SU-DHL-6 (cell line): ENCODE measurements at regions not wholly inside any gene's neighbourhood (a gene's known extent, or its start where the extent isn't known, plus 50 kb on each side); places are given as distances from the start of the nearest gene placed in this dataset.

Experiments
- H2AFZ ChIP-seq: fragments of 200-600 bp; sonication (generic); 2 replicates; pipeline ENCODE4 v1.6.1; 2014; ENCODE audit warnings: low read depth, mild to moderate bottlenecking, moderate library complexity, mixed read lengths, antibody characterized with exemption, low read length; ENCODE audit not compliant: severe bottlenecking
- H3F3A ChIP-seq: fragments of 200-600 bp; shearing (Covaris generic); 2 replicates; pipeline ENCODE4 v1.6.0; 2016; ENCODE audit warnings: antibody characterized with exemption, mild to moderate bottlenecking; ENCODE audit not compliant: insufficient read depth
- H3K27ac ChIP-seq: fragments of 200-600 bp; sonication (generic); 2 replicates; pipeline ENCODE4 v1.5.1; 2016; ENCODE audit warnings: low read depth, mild to moderate bottlenecking, low read length, moderate library complexity, mixed read lengths
- H3K27me3 ChIP-seq: fragments of 200-600 bp; sonication (generic), shearing (Covaris generic); 2 replicates; pipeline ENCODE4 v1.6.0; 2014; ENCODE audit warnings: mild to moderate bottlenecking, low read length
- H3K36me3 ChIP-seq: fragments of 200-600 bp; sonication (generic); 2 replicates; pipeline ENCODE4 v1.6.1; 2014; ENCODE audit warnings: mild to moderate bottlenecking, low read length, mixed read lengths
- H3K4me2 ChIP-seq: fragments of 300-600, 200-600 bp; shearing (Covaris generic), sonication (generic); 2 replicates; pipeline ENCODE4 v1.6.0; 2014; ENCODE audit warnings: low read length, low read depth, mild to moderate bottlenecking; ENCODE audit not compliant: poor library complexity, severe bottlenecking
- H3K4me3 ChIP-seq: fragments of 200-600 bp; sonication (generic); 2 replicates; pipeline ENCODE4 v1.5.1; 2014; ENCODE audit warnings: antibody characterized with exemption, low read length, mild to moderate bottlenecking, mixed read lengths; ENCODE audit not compliant: insufficient read depth, poor library complexity, severe bottlenecking
- H3K79me2 ChIP-seq: fragments of 200-600 bp; sonication (generic); 2 replicates; pipeline ENCODE4 v1.6.1; 2014; ENCODE audit warnings: mild to moderate bottlenecking, low read length, moderate library complexity; ENCODE audit not compliant: insufficient read depth
- H3K9ac ChIP-seq: fragments of 200-600 bp; sonication (generic); 2 replicates; pipeline ENCODE4 v1.7.0; 2014; ENCODE audit warnings: mild to moderate bottlenecking, low read length
- H3K9me2 ChIP-seq: fragments of 200-600 bp; sonication (generic); replicated peaks from 2 replicates; pipeline ENCODE4 v1.6.1; 2014; ENCODE audit warnings: low read length; ENCODE audit not compliant: insufficient read depth
- H3K9me3 ChIP-seq: fragments of 200-600 bp; sonication (generic); 2 replicates; pipeline ENCODE4 v1.6.1; 2014; ENCODE audit warnings: low read length, mixed read lengths; ENCODE audit not compliant: insufficient read depth
- H4K20me1 ChIP-seq: fragments of 200-600 bp; sonication (generic); 2 replicates; pipeline ENCODE4 v1.6.1; 2014; ENCODE audit warnings: low read depth, mild to moderate bottlenecking, antibody characterized with exemption, low read length, moderate library complexity, mixed read lengths
- EZH2phosphoT487 ChIP-seq: fragments of 200-600 bp; sonication (generic), shearing (Covaris generic); conservative IDR thresholded peaks from 2 replicates; pipeline ENCODE4 v1.6.1; 2018; ENCODE audit warnings: mild to moderate bottlenecking, antibody characterized with exemption, low read length, moderate library complexity, mixed read lengths
- TF ChIP-seq, protein P1 (sequence below): fragments of 200-600 bp; sonication (generic); IDR thresholded peaks from one replicate; pipeline ENCODE4 v1.5.1; 2017; ENCODE audit warnings: antibody characterized with exemption, mild to moderate bottlenecking, low read length, moderate library complexity; ENCODE audit not compliant: insufficient read depth, poor library complexity, severe bottlenecking

DNA sequence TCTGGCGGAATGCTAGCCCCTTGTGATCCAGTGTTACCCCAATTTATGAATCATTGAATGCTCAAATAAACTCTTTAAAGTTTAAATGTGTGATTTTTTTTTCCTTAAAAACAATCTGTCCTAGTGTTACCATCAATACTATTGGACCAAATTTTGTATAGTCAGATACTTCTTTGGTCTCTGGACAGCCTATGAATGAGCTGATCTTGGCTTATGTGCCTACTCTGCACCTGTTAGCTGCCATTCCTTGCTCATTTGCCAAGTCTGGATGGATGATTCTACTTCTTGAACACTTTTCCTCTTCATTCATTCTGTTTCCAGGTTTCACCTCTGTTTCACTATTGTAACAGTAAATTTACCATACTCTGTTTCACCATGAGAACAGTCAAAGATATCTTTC, 226.5 kb upstream of the ZBED5 start:
- Histone ChIP-seq H3K79me2 (no peaks in the 10 kb centered on the region), H3K27ac (no peak overlapping the region), H3F3A (no peaks in the 10 kb centered on the region), H3K4me2 (no peak overlapping the region), H3K36me3 (no peaks in the 10 kb centered on the region), H3K27me3 (no peaks in the 10 kb centered on the region), H3K9me2 (no peaks in the 10 kb centered on the region), H3K9ac (no peak overlapping the region), H3K9me3 (no peaks in the 10 kb centered on the region), H4K20me1 (no peaks in the 10 kb centered on the region), H3K4me3 (no peak overlapping the region), H2AFZ (no peak overlapping the region)
- TF ChIP-seq EZH2phosphoT487, result no peak
- TF ChIP-seq, protein P1, sequence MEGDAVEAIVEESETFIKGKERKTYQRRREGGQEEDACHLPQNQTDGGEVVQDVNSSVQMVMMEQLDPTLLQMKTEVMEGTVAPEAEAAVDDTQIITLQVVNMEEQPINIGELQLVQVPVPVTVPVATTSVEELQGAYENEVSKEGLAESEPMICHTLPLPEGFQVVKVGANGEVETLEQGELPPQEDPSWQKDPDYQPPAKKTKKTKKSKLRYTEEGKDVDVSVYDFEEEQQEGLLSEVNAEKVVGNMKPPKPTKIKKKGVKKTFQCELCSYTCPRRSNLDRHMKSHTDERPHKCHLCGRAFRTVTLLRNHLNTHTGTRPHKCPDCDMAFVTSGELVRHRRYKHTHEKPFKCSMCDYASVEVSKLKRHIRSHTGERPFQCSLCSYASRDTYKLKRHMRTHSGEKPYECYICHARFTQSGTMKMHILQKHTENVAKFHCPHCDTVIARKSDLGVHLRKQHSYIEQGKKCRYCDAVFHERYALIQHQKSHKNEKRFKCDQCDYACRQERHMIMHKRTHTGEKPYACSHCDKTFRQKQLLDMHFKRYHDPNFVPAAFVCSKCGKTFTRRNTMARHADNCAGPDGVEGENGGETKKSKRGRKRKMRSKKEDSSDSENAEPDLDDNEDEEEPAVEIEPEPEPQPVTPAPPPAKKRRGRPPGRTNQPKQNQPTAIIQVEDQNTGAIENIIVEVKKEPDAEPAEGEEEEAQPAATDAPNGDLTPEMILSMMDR, result no peak

DNA sequence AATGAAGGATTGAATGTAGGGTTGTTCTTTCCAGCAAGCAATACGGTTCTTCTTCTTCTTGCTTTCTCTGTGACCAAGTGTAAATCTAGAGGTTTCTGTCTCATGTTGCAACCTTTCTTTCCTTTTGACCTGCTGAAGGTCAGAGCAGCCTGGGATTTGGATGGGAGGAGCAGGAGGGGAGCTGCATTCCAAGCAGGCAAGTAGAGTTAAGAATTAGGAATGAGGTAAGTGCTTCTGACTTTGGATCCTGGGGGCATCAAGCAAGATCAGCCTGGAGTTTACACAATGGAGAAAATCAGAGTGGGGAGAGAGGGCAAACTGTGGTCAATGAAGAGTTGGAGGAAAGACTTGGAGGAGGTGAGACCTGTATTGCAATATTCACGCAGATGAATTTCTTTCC, 225.6 kb upstream of the ZBED5 start:
- Histone ChIP-seq H3K9ac (no peak overlapping the region), H2AFZ (no peak overlapping the region), H3F3A (no peaks in the 10 kb centered on the region), H3K36me3 (no peaks in the 10 kb centered on the region), H3K9me3 (no peaks in the 10 kb centered on the region), H3K4me3 (no peak overlapping the region), H3K9me2 (no peaks in the 10 kb centered on the region), H3K79me2 (no peaks in the 10 kb centered on the region), H3K4me2 (no peak overlapping the region), H4K20me1 (no peaks in the 10 kb centered on the region), H3K27ac (no peak overlapping the region), H3K27me3 (no peaks in the 10 kb centered on the region)
- no peak for TF ChIP-seq EZH2phosphoT487
- TF ChIP-seq, protein P1, result no peak

DNA sequence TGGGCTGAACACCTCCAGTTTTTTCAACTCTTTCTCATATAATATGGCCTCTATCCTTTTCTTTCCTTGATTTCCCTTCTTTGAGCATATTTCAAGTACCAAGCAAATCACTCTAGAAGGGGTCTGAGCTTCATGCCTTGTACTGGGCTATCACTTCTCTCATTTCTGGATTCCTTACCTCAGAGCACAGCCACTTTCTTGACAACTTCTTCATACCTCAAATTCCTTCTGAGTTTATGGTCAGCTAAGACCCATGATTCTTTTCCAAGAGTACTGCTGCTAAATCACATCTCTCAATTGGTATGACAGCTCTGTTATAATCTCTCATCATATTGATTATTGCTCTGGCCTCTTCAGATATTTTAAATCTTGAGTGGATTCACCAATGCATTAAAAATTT, 224.8 kb upstream of the ZBED5 start:
- Histone ChIP-seq H2AFZ (no peak overlapping the region), H3K9ac (no peak overlapping the region), H3K27me3 (no peaks in the 10 kb centered on the region), H3K4me2 (no peak overlapping the region), H3K9me3 (no peaks in the 10 kb centered on the region), H3K36me3 (no peaks in the 10 kb centered on the region), H4K20me1 (no peaks in the 10 kb centered on the region), H3K27ac (no peak overlapping the region), H3F3A (no peaks in the 10 kb centered on the region), H3K4me3 (no peak overlapping the region), H3K9me2 (no peaks in the 10 kb centered on the region), H3K79me2 (no peaks in the 10 kb centered on the region)
- TF ChIP-seq EZH2phosphoT487, result no peak
- TF ChIP-seq, protein P1, result no peak

DNA sequence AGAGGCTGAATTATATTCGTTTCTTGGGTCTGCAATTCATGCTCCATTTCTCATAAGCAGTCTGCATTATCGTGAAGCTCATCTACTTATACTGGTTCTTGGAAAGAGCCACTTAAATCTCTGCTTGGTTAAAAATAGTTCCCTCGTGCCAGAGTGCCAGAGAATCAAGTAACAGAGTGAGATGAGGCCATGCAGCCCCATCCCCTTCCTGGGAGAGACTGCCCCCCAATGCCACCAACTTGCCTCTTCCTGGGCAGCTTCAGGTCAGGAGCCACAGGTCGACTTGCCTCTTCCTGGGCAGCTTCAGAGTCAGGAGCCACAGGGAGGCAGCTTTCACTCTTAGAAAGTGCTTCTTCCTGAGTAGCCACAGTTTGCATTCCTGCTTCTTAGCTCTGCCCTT, 223.9 kb upstream of the ZBED5 start:
- Histone ChIP-seq H3K36me3 (no peaks in the 10 kb centered on the region), H3K9ac (no peak overlapping the region), H4K20me1 (no peaks in the 10 kb centered on the region), H3K9me3 (no peaks in the 10 kb centered on the region), H3K79me2 (no peaks in the 10 kb centered on the region), H3K4me2 (no peak overlapping the region), H3F3A (no peaks in the 10 kb centered on the region), H2AFZ (no peak overlapping the region), H3K27ac (no peak overlapping the region), H3K9me2 (no peaks in the 10 kb centered on the region), H3K4me3 (no peak overlapping the region), H3K27me3 (no peaks in the 10 kb centered on the region)
- TF ChIP-seq, protein P1, result no peak
- TF ChIP-seq EZH2phosphoT487, result no peak
